Sigmoid colon (tissue), 6 donors: ENCODE measurements at regions not wholly inside any gene's neighbourhood (a gene's known extent, or its start where the extent isn't known, plus 50 kb on each side); places are given as distances from the start of the nearest gene placed in this dataset.

Experiments
- DNase-seq: peaks from one replicate; pipeline ENCODE4 v3.0.0-alpha.2; 2019
- H3K27ac ChIP-seq, 4 donors: fragments of 200-600 bp; sonication (generic); one replicate each; pipeline ENCODE4 v1.5.1; 2016 to 2019; ENCODE audit warnings: mild to moderate bottlenecking in 1 of 4
- H3K27me3 ChIP-seq, 3 donors: fragments of 200-600 bp; sonication (generic); one replicate each; pipeline ENCODE4 v1.5.1; 2019; ENCODE audit warnings: mild to moderate bottlenecking in 1 of 3
- H3K36me3 ChIP-seq, 4 donors: fragments of 200-600 bp; sonication (generic); one replicate each; pipeline ENCODE4 v1.5.1; 2016 to 2019
- H3K4me1 ChIP-seq, 4 donors: fragments of 200-600 bp; sonication (generic); one replicate each; pipeline ENCODE4 v1.5.1; 2017 to 2019
- H3K4me3 ChIP-seq, 4 donors: fragments of 200-600 bp; sonication (generic); one replicate each; pipeline ENCODE4 v1.5.1; 2017 to 2019; ENCODE audit warnings: mild to moderate bottlenecking in 2 of 4, moderate library complexity in 1 of 4
- H3K9me3 ChIP-seq, 4 donors: fragments of 200-600 bp in 3 of 4; sonication (generic) in 3 of 4; one replicate each; pipeline versions ENCODE4 v1.5.1 to v1.6.1; 2013 to 2019
- EP300 ChIP-seq, 4 donors: sonication (generic); formaldehyde crosslinking; IDR thresholded peaks; one replicate each; pipeline ENCODE4 v1.6.1; 2017; ENCODE audit warnings: antibody characterized with exemption in 4 of 4
- POLR2A ChIP-seq, 2 donors: fragments of 450-650 bp; IDR thresholded peaks; one replicate each; pipeline ENCODE4 v1.6.1; 2016; ENCODE audit warnings: antibody characterized with exemption in 2 of 2, mild to moderate bottlenecking in 2 of 2, moderate library complexity in 2 of 2
- POLR2AphosphoS5 ChIP-seq, 4 donors: sonication (generic); formaldehyde crosslinking; IDR thresholded peaks; one replicate each; pipeline ENCODE4 v1.6.1; 2017; ENCODE audit warnings: antibody characterized with exemption in 4 of 4
- WGBS, 2 donors: extraction: QIAGEN DNeasy Blood & Tissue Kit; methylation state at CpG; one replicate each; pipeline ENCODE4 v1.1.7; 2013; 5-methylcytosine and 5-hydroxymethylcytosine counted together
- intact Hi-C: fragments of 100-400 bp; cut with DNase I; formaldehyde crosslinking; loops from one replicate; pipeline ENCODE4 v1.15.1; 2023
- TF ChIP-seq, protein P1 (sequence below), 4 experiments: fragments of 450-650 bp in 3 of 4; fragments of 200-600 bp in 1 of 4; IDR thresholded peaks; one replicate each; pipeline ENCODE4 v1.5.1; 2016 to 2019; ENCODE audit warnings: antibody characterized with exemption in 4 of 4, mild to moderate bottlenecking in 3 of 4, moderate library complexity in 2 of 4
- donor health status: healthy with polysubstance abuse.
- donor health status: healthy.

DNA sequence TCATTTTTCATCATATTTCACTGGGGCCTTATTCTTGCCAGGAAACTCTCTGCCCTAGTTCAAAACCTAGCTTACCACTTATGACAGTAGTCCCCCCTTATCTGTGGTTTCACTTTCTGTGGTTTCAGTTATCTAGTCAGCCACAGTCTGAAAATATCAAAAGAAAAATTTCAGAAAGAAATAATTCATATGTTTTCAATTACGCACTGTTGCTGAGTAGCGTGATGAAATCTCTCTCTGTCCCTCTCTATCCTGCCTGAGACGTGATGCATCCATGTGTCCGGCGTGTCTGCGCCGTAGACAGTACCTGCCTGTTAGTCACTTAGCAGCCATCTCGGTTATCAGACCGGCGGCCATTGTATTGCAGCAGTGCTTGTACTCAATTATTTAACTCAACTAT is 369.9 kb upstream of the MCTP2 start:
- no peaks in the 10 kb centered on the region for H3K27me3 ChIP-seq
- H3K27ac ChIP-seq, result peak overlapping the region in 2 of 4 donors; percentile 44 to 47
- DNase-seq, result no peak
- intact Hi-C loops, result no loop called here
- no peaks in the 10 kb centered on the region for H3K4me1 ChIP-seq
- H3K36me3 ChIP-seq, result no peaks in the 10 kb centered on the region
- H3K4me3 ChIP-seq, result no peak overlapping the region
- 85 to 94% methylated on average over 10 of the region's 10 CpGs for WGBS, 2 donors
- no peaks in the 10 kb centered on the region for H3K9me3 ChIP-seq
- TF ChIP-seq POLR2A (IDR thresholded peaks at IDR 0.05) (no peak), POLR2AphosphoS5 (IDR thresholded peaks at IDR 0.05) (no peak), EP300 (IDR thresholded peaks at IDR 0.05) (no peak)
- TF ChIP-seq, protein P1, sequence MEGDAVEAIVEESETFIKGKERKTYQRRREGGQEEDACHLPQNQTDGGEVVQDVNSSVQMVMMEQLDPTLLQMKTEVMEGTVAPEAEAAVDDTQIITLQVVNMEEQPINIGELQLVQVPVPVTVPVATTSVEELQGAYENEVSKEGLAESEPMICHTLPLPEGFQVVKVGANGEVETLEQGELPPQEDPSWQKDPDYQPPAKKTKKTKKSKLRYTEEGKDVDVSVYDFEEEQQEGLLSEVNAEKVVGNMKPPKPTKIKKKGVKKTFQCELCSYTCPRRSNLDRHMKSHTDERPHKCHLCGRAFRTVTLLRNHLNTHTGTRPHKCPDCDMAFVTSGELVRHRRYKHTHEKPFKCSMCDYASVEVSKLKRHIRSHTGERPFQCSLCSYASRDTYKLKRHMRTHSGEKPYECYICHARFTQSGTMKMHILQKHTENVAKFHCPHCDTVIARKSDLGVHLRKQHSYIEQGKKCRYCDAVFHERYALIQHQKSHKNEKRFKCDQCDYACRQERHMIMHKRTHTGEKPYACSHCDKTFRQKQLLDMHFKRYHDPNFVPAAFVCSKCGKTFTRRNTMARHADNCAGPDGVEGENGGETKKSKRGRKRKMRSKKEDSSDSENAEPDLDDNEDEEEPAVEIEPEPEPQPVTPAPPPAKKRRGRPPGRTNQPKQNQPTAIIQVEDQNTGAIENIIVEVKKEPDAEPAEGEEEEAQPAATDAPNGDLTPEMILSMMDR (IDR thresholded peaks at IDR 0.05), result no peak

DNA sequence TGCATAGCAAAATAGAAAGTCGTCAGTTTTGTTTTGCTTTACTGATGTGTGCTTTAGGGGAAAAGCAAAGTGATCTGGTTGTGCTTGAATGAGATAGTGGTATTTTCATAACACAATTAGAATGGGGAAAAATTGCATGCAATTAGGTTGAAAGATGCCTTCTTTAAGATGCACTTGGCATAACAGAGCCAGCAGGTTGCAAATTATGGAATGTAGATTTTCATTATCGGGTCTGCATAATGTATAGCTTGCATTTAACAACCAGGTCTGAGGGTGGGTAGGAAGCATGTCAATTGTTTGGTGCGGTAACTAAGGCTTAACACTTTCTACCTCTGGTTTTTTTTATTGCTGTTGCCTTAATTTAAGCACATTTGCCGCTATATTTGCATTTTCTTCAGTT is 370.7 kb upstream of the MCTP2 start:
- intact Hi-C loops, result no loop called here
- 82 to 87% methylated on average over 4 of the region's 4 CpGs for WGBS, 2 donors
- Histone ChIP-seq H3K4me3 (no peak overlapping the region), H3K9me3 (no peaks in the 10 kb centered on the region), H3K27ac (no peak overlapping the region), H3K4me1 (no peaks in the 10 kb centered on the region), H3K27me3 (no peaks in the 10 kb centered on the region), H3K36me3 (no peaks in the 10 kb centered on the region)
- TF ChIP-seq EP300 (IDR thresholded peaks at IDR 0.05) (no peak), POLR2A (IDR thresholded peaks at IDR 0.05) (no peak)
- TF ChIP-seq, protein P1 (IDR thresholded peaks at IDR 0.05), result no peak
- no peak for DNase-seq

DNA sequence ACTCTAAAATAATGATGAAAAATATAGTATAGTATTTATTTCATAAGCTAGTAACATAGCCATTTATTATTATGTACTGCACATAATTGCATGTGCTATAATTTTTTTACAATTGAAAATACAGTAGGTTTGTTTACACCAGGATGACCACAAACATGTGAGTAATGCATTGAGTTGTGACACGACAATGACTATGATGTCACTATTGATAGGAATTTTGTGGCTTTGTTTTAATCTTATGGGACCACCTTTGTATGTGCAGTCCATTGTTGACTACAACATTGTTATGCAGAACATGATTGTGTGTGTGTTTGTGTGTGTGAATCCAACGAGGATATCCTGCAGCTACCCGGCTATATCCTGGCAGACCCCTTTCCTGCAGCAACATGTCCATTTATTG is 372.2 kb upstream of the MCTP2 start:
- TF ChIP-seq POLR2AphosphoS5 (IDR thresholded peaks at IDR 0.05), result no peak
- TF ChIP-seq, protein P1 (IDR thresholded peaks at IDR 0.05), result no peak
- no peak for TF ChIP-seq POLR2A (IDR thresholded peaks at IDR 0.05)
- no peak for TF ChIP-seq EP300 (IDR thresholded peaks at IDR 0.05)
- Histone ChIP-seq H3K27ac (no peak overlapping the region), H3K27me3 (no peaks in the 10 kb centered on the region), H3K9me3 (no peaks in the 10 kb centered on the region), H3K4me3 (no peak overlapping the region), H3K36me3 (no peaks in the 10 kb centered on the region), H3K4me1 (no peaks in the 10 kb centered on the region)
- intact Hi-C loops, result no loop called here
- WGBS, 2 donors, result 74 to 84% methylated on average over 3 of the region's 3 CpGs
- no peak for DNase-seq

DNA sequence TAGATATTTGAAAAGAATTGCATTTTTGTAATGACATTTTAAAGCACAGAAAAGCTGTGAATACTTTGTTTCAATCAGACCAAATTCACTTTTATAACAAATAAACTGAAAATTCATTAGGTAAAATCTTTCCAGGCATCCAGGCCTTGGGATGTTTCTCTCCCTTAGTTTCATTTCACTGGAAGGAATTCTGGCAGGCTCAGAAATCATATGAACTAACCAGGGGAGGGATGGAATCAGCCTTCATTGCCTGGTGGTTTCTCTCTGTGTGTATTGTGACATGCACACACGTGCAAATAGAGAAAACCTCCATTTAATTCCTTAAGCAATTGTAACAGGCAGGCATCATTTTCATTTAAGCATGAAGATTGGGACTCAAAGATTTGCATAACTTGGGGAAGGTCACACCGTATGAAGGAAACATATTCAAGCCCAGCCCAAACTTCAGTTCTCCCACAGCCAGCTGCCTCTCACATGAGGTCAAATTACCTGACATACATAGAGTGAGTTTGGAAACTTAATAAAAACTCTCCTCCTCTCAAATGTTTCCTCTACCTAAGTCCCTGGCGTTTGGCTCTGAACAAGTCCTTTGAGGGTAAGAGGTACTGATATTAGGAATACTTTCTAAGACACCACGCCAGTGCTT is 376.1 kb upstream of the MCTP2 start:
- Histone ChIP-seq H3K27me3 (no peaks in the 10 kb centered on the region), H3K9me3 (no peaks in the 10 kb centered on the region), H3K27ac (no peak overlapping the region), H3K36me3 (no peaks in the 10 kb centered on the region), H3K4me1 (no peaks in the 10 kb centered on the region), H3K4me3 (no peak overlapping the region)
- TF ChIP-seq, protein P1 (IDR thresholded peaks at IDR 0.05), result no peak
- no peak for DNase-seq
- WGBS, 2 donors, result 64 to 82% methylated on average over 4 of the region's 4 CpGs
- intact Hi-C loops, result no loop called here

DNA sequence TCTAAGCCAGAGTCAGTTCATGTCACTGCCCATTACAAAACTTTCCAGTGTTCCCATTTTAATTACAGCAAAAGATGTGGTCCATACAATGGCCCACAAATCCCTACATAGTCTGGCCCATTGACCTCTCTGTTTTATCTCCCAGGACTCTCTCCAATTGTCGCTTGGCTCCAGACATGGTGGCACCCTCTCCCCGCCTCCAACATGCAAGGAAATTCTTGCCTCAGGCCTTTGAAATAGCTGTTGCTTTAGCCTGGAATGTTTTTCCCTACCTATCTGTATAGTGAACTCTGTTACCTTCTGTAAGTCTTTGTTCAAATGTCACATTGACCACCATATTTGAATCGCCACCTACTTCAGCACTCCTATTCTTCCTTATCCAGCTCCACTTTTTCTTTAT is 377.3 kb upstream of the MCTP2 start:
- no peaks in the 10 kb centered on the region for H3K9me3 ChIP-seq
- H3K4me3 ChIP-seq, result no peak overlapping the region
- 92 to 95% methylated on average over 3 of the region's 3 CpGs for WGBS, 2 donors
- TF ChIP-seq POLR2AphosphoS5 (IDR thresholded peaks at IDR 0.05), result no peak
- TF ChIP-seq, protein P1 (IDR thresholded peaks at IDR 0.05), result no peak
- H3K36me3 ChIP-seq, result no peaks in the 10 kb centered on the region
- no peaks in the 10 kb centered on the region for H3K4me1 ChIP-seq
- H3K27me3 ChIP-seq, result no peaks in the 10 kb centered on the region
- DNase-seq, result no peak
- H3K27ac ChIP-seq, result no peak overlapping the region
- intact Hi-C loops, result no loop called here
